ENCODE measurements at regions not wholly inside any gene's neighbourhood (a gene's known extent, or its start where the extent isn't known, plus 50 kb on each side); places are given as distances from the start of the nearest gene placed in this dataset.
"Not testable (repeated sequence)": the region's sequence is repeated elsewhere in the genome, so short reads cannot be mapped to it uniquely, and the experiment has no call there.

- CTCF ChIA-PET, result interaction anchor here (0.6 kb wide), 1 partner anchor 19 kb away, joined by 3 read pairs; no protein-coding TSS in a partner anchor
- Mint-ChIP-seq H3K4me3 (no peak overlapping the region), H3K4me1 (ENCODE audit: low read depth) (no peaks in the 10 kb centered on the region)
Measured at GRCh38 chr21:20207335-20207734, 790.9 kb upstream of the NCAM2 start.

GRCh38 chr21:20215959-20216358 lies 782.2 kb upstream of the NCAM2 start:
- H3K36me3 Mint-ChIP-seq (ENCODE audit: low read depth), result no peaks in the 10 kb centered on the region
- H3K4me3 Mint-ChIP-seq, result no peak overlapping the region
- H3K27me3 Mint-ChIP-seq (ENCODE audit: low read depth), result no peaks in the 10 kb centered on the region
- CTCF ChIA-PET, result no interaction called here
- DNase-seq, result no peak
- intact Hi-C loops (cut with micrococcal nuclease), result no loop called here
- H3K9me3 Mint-ChIP-seq, result peaks cover 11% of the 10 kb centered on the region
- no peak overlapping the region for H3K27ac Mint-ChIP-seq
- H3K4me1 Mint-ChIP-seq (ENCODE audit: low read depth), result no peaks in the 10 kb centered on the region

More at GRCh38 chr21:20207335-20207734, 790.9 kb upstream of the NCAM2 start:
- H3K36me3 Mint-ChIP-seq (ENCODE audit: low read depth), result no peaks in the 10 kb centered on the region
- no peaks in the 10 kb centered on the region for H3K27me3 Mint-ChIP-seq (ENCODE audit: low read depth)
- H3K9me3 Mint-ChIP-seq, result peaks cover 9% of the 10 kb centered on the region
- DNase-seq, result no peak
- no peak overlapping the region for H3K27ac Mint-ChIP-seq
- intact Hi-C loops (cut with micrococcal nuclease), result no loop called here

- Mint-ChIP-seq H3K9me3 (peaks cover 7% of the 10 kb centered on the region), H3K27me3 (ENCODE audit: low read depth) (no peaks in the 10 kb centered on the region), H3K36me3 (ENCODE audit: low read depth) (no peaks in the 10 kb centered on the region), H3K27ac (no peak overlapping the region), H3K4me1 (ENCODE audit: low read depth) (no peaks in the 10 kb centered on the region), H3K4me3 (no peak overlapping the region)
- intact Hi-C loops (cut with micrococcal nuclease), result no loop called here
- CTCF ChIA-PET, result no interaction called here
- no peak for DNase-seq
Measured at GRCh38 chr21:20220586-20220985, 777.6 kb upstream of the NCAM2 start.

GRCh38 chr21:20221981-20222380 lies 776.2 kb upstream of the NCAM2 start:
- DNase-seq; CTCF ChIA-PET; H3K9me3 Mint-ChIP-seq; H3K4me1 Mint-ChIP-seq (ENCODE audit: low read depth); H3K36me3 Mint-ChIP-seq (ENCODE audit: low read depth); H3K27me3 Mint-ChIP-seq (ENCODE audit: low read depth); H3K4me3 Mint-ChIP-seq; H3K27ac Mint-ChIP-seq; intact Hi-C loops (cut with micrococcal nuclease): not testable (repeated sequence)

GRCh38 chr21:20236649-20237048 lies 761.6 kb upstream of the NCAM2 start:
- CTCF ChIA-PET, result not testable (repeated sequence)

GRCh38 chr21:20249401-20249800 lies 748.8 kb upstream of the NCAM2 start:
- intact Hi-C loops (cut with micrococcal nuclease), result no loop called here
- Mint-ChIP-seq H3K36me3 (ENCODE audit: low read depth) (no peaks in the 10 kb centered on the region), H3K27ac (no peak overlapping the region), H3K27me3 (ENCODE audit: low read depth) (no peaks in the 10 kb centered on the region), H3K9me3 (no peaks in the 10 kb centered on the region), H3K4me3 (no peak overlapping the region), H3K4me1 (ENCODE audit: low read depth) (no peaks in the 10 kb centered on the region)
- no peak for DNase-seq
- CTCF ChIA-PET, result interaction anchor here (0.6 kb wide), 1 partner anchor 237 kb away, joined by 3 read pairs; no protein-coding TSS in a partner anchor

More at GRCh38 chr21:20236649-20237048, 761.6 kb upstream of the NCAM2 start:
- H3K4me1 Mint-ChIP-seq (ENCODE audit: low read depth); intact Hi-C loops (cut with micrococcal nuclease); H3K36me3 Mint-ChIP-seq (ENCODE audit: low read depth); H3K27ac Mint-ChIP-seq; DNase-seq; H3K27me3 Mint-ChIP-seq (ENCODE audit: low read depth); H3K4me3 Mint-ChIP-seq: not testable (repeated sequence)
- peaks cover 20% of the 10 kb centered on the region for H3K9me3 Mint-ChIP-seq

GRCh38 chr21:20250337-20250736 lies 747.9 kb upstream of the NCAM2 start:
- CTCF ChIA-PET, result no interaction called here

GRCh38 chr21:20253261-20253660 lies 744.9 kb upstream of the NCAM2 start:
- Mint-ChIP-seq H3K27ac (no peak overlapping the region), H3K4me3 (no peak overlapping the region), H3K9me3 (no peaks in the 10 kb centered on the region), H3K36me3 (ENCODE audit: low read depth) (no peaks in the 10 kb centered on the region), H3K27me3 (ENCODE audit: low read depth) (no peaks in the 10 kb centered on the region), H3K4me1 (ENCODE audit: low read depth) (no peaks in the 10 kb centered on the region)
- intact Hi-C loops (cut with micrococcal nuclease), result no loop called here
- DNase-seq, result no peak
- CTCF ChIA-PET, result no interaction called here

More at GRCh38 chr21:20250337-20250736, 747.9 kb upstream of the NCAM2 start:
- Mint-ChIP-seq H3K4me1 (ENCODE audit: low read depth) (no peaks in the 10 kb centered on the region), H3K9me3 (no peaks in the 10 kb centered on the region), H3K36me3 (ENCODE audit: low read depth) (no peaks in the 10 kb centered on the region), H3K4me3 (no peak overlapping the region), H3K27ac (no peak overlapping the region), H3K27me3 (ENCODE audit: low read depth) (no peaks in the 10 kb centered on the region)
- intact Hi-C loops (cut with micrococcal nuclease), result no loop called here
- DNase-seq, result no peak

- Mint-ChIP-seq H3K36me3 (ENCODE audit: low read depth) (no peaks in the 10 kb centered on the region), H3K4me1 (ENCODE audit: low read depth) (no peaks in the 10 kb centered on the region), H3K27ac (no peak overlapping the region), H3K4me3 (no peak overlapping the region), H3K27me3 (ENCODE audit: low read depth) (no peaks in the 10 kb centered on the region), H3K9me3 (peaks cover 2% of the 10 kb centered on the region)
- no peak for DNase-seq
- intact Hi-C loops (cut with micrococcal nuclease), result no loop called here
- CTCF ChIA-PET, result no interaction called here
Measured at GRCh38 chr21:20254964-20255363, 743.2 kb upstream of the NCAM2 start.

- Mint-ChIP-seq H3K9me3 (peaks cover 2% of the 10 kb centered on the region), H3K27me3 (ENCODE audit: low read depth) (no peaks in the 10 kb centered on the region), H3K4me1 (ENCODE audit: low read depth) (no peaks in the 10 kb centered on the region), H3K27ac (no peak overlapping the region), H3K4me3 (no peak overlapping the region), H3K36me3 (ENCODE audit: low read depth) (no peaks in the 10 kb centered on the region)
- DNase-seq, result no peak
- intact Hi-C loops (cut with micrococcal nuclease), result no loop called here
- CTCF ChIA-PET, result no interaction called here
Measured at GRCh38 chr21:20257052-20257740, 741.0 kb upstream of the NCAM2 start.

GRCh38 chr21:20258542-20258941 lies 739.7 kb upstream of the NCAM2 start:
- CTCF ChIA-PET, result no interaction called here
- peaks cover 2% of the 10 kb centered on the region for H3K9me3 Mint-ChIP-seq
- no peak for DNase-seq
- H3K27me3 Mint-ChIP-seq (ENCODE audit: low read depth), result no peaks in the 10 kb centered on the region
- no peaks in the 10 kb centered on the region for H3K4me1 Mint-ChIP-seq (ENCODE audit: low read depth)
- H3K36me3 Mint-ChIP-seq (ENCODE audit: low read depth), result no peaks in the 10 kb centered on the region
- intact Hi-C loops (cut with micrococcal nuclease), result no loop called here
- H3K4me3 Mint-ChIP-seq, result no peak overlapping the region
- H3K27ac Mint-ChIP-seq, result no peak overlapping the region

- H3K4me1 Mint-ChIP-seq (ENCODE audit: low read depth), result no peaks in the 10 kb centered on the region
- no peak overlapping the region for H3K27ac Mint-ChIP-seq
- peaks cover 2% of the 10 kb centered on the region for H3K9me3 Mint-ChIP-seq
- CTCF ChIA-PET, result interaction anchor here (0.7 kb wide), 1 partner anchor 19 kb away, joined by 3 read pairs; no protein-coding TSS in a partner anchor
- no peaks in the 10 kb centered on the region for H3K36me3 Mint-ChIP-seq (ENCODE audit: low read depth)
- H3K27me3 Mint-ChIP-seq (ENCODE audit: low read depth), result no peaks in the 10 kb centered on the region
- H3K4me3 Mint-ChIP-seq, result no peak overlapping the region
- no peak for DNase-seq
- intact Hi-C loops (cut with micrococcal nuclease), result no loop called here
Measured at GRCh38 chr21:20259031-20259867, 739.0 kb upstream of the NCAM2 start.

- Mint-ChIP-seq H3K27me3 (ENCODE audit: low read depth) (no peaks in the 10 kb centered on the region), H3K4me1 (ENCODE audit: low read depth) (no peaks in the 10 kb centered on the region), H3K36me3 (ENCODE audit: low read depth) (no peaks in the 10 kb centered on the region), H3K27ac (no peak overlapping the region), H3K4me3 (no peak overlapping the region), H3K9me3 (peaks cover 3% of the 10 kb centered on the region)
- no peak for DNase-seq
- intact Hi-C loops (cut with micrococcal nuclease), result no loop called here
- CTCF ChIA-PET, result interaction anchor here (0.7 kb wide), 1 partner anchor 20 kb away, joined by 3 read pairs; no protein-coding TSS in a partner anchor
Measured at GRCh38 chr21:20260124-20260523, 738.1 kb upstream of the NCAM2 start.

Data from activated naive CD4-positive, alpha-beta T cell treated with anti-CD3 and anti-CD28 coated beads for 36 hours (primary cell).